AG08395 (cell line): ENCODE measurements at regions not wholly inside any gene's neighbourhood (a gene's known extent, or its start where the extent isn't known, plus 50 kb on each side); places are given as distances from the start of the nearest gene placed in this dataset.
A peak's percentile ranks its signal among the peaks of the same experiment; 100 is the strongest.

ENCODE experiments used
- DNase-seq: peaks from one replicate; pipeline ENCODE4 v3.0.0; 2012; ENCODE audit warnings: mixed read lengths, low spot score

- no peak for DNase-seq
Observed at GRCh38 chr7:155202106-155202871, 95.4 kb upstream of the INSIG1 start.

- no peak for DNase-seq
Observed at GRCh38 chr7:155203059-155203881, 94.4 kb upstream of the INSIG1 start.

GRCh38 chr7:155203882-155204691 lies 93.6 kb upstream of the INSIG1 start:
- DNase-seq = no peak

GRCh38 chr7:155204744-155205367 lies 92.8 kb upstream of the INSIG1 start:
- DNase-seq = no peak

- peak; percentile 96 for DNase-seq
Observed at GRCh38 chr7:155205368-155206317, 92.0 kb upstream of the INSIG1 start.

- DNase-seq = peak; percentile 48
Observed at GRCh38 chr7:155206318-155207020, 91.2 kb upstream of the INSIG1 start.

- DNase-seq = no peak
Observed at GRCh38 chr7:155207326-155208002, 90.2 kb upstream of the INSIG1 start.

GRCh38 chr7:155208681-155209477 lies 88.8 kb upstream of the INSIG1 start:
- DNase-seq = peak; percentile 53

GRCh38 chr7:155209478-155210319 lies 88.0 kb upstream of the INSIG1 start:
- no peak for DNase-seq

GRCh38 chr7:155210356-155210755 lies 87.3 kb upstream of the INSIG1 start:
- DNase-seq = no peak

- no peak for DNase-seq
Observed at GRCh38 chr7:155211173-155211572, 86.5 kb upstream of the INSIG1 start.

- DNase-seq = no peak
Observed at GRCh38 chr7:155211761-155212160, 85.9 kb upstream of the INSIG1 start.

- DNase-seq = no peak
Observed at GRCh38 chr7:155212301-155213015, 85.2 kb upstream of the INSIG1 start.

- peak; percentile 84 for DNase-seq
Observed at GRCh38 chr7:155213385-155213784, 84.3 kb upstream of the INSIG1 start.

GRCh38 chr7:155213955-155214740 lies 83.5 kb upstream of the INSIG1 start:
- DNase-seq = peak; percentile 49
